ENCODE measurements at regions not wholly inside any gene's neighbourhood (a gene's known extent, or its start where the extent isn't known, plus 50 kb on each side); places are given as distances from the start of the nearest gene placed in this dataset.

DNA sequence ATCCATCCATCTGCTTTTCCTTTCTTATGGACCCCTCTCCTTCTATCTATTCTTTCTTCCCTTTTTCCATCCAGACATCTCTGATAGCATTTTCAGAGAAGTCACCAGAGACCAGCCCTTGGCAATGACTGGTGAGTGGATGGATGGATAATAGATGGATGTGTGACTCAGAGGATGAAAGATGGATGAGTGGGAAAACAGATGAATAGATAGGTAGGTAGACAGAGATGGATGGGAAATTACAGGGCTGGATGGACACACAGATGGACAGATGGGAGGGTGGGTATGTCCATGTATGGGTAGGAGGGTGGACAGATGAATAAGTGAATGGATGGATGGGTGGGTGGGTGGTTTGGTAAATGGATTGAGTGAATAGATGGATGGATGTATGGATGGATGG, 101.0 kb downstream of the LITAF start:
- DNase-seq (no peak), ATAC-seq (no peak)
- CTCF ChIA-PET, result no interaction called here
- Mint-ChIP-seq H3K4me1 (no peaks in the 10 kb centered on the region), H3K4me3 (no peak overlapping the region), H3K36me3 (peaks cover 11 to 54% (median 50%) of the 10 kb centered on the region in 5 donors), H3K9me3 (peaks cover 5 to 51% (median 22%) of the 10 kb centered on the region in 11 donors), H3K27ac (peak overlapping the region in 1 of 9 donors; percentile 8), H3K27me3 (no peaks in the 10 kb centered on the region)
- H3K4me3 ChIP-seq (ENCODE audit: low read length), result no peak overlapping the region
- H3K27ac ChIP-seq (ENCODE audit: low read depth, low read length), result no peak overlapping the region
- H3K27me3 ChIP-seq (ENCODE audit: control insufficient read depth in 2 of 2, insufficient read depth in 2 of 2, low read length in 2 of 2), result no peaks in the 10 kb centered on the region
- no peaks in the 10 kb centered on the region for H3K4me1 ChIP-seq (ENCODE audit: control insufficient read depth in 2 of 2, insufficient read depth in 2 of 2, low read length in 2 of 2)
- intact Hi-C loops (cut with micrococcal nuclease), result no loop called here
- H3K9me3 ChIP-seq (ENCODE audit: control insufficient read depth in 2 of 3, low read length in 3 of 3), result peaks cover 0 to 13% (median 0%) of the 10 kb centered on the region in 3 experiments
- POLR2A ChIA-PET, result no interaction called here
- H3K36me3 ChIP-seq (ENCODE audit: control insufficient read depth in 2 of 3, insufficient read depth in 3 of 3, low read length in 3 of 3), result peaks cover 0 to 8% (median 0%) of the 10 kb centered on the region in 3 experiments

DNA sequence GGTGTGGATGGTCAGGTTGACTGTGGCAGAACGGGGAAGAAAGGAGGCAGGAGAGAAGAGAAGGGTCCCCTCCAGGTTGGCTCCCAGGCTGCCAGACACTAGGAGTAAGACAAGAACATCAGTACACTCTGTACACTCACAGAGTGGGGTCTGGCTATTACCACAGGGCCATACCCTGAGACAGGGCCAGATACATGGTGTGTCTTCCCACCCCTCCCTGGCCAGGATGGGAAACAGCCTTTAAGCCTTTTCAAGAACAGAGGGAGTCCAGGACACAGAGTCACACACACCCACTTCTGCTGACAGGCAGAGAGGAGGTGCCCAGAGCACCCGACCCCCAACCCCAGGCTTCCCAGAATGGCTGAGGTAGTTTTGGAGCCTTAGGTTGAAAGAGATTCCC, 99.4 kb downstream of the LITAF start:
- Histone ChIP-seq H3K4me3 (ENCODE audit: low read length) (no peak overlapping the region), H3K36me3 (ENCODE audit: control insufficient read depth in 2 of 3, insufficient read depth in 3 of 3, low read length in 3 of 3) (peaks cover 0 to 8% (median 0%) of the 10 kb centered on the region in 3 experiments), H3K4me1 (ENCODE audit: control insufficient read depth in 2 of 2, insufficient read depth in 2 of 2, low read length in 2 of 2) (no peaks in the 10 kb centered on the region), H3K9me3 (ENCODE audit: control insufficient read depth in 2 of 3, low read length in 3 of 3) (peaks cover 0 to 13% (median 0%) of the 10 kb centered on the region in 3 experiments), H3K27ac (ENCODE audit: low read depth, low read length) (no peak overlapping the region), H3K27me3 (ENCODE audit: control insufficient read depth in 2 of 2, insufficient read depth in 2 of 2, low read length in 2 of 2) (no peaks in the 10 kb centered on the region)
- Mint-ChIP-seq H3K27me3 (no peaks in the 10 kb centered on the region), H3K4me3 (no peak overlapping the region), H3K4me1 (peaks cover 0 to 1% (median 0%) of the 10 kb centered on the region in 7 donors), H3K36me3 (peaks cover 9 to 54% (median 40%) of the 10 kb centered on the region in 5 donors), H3K27ac (no peak overlapping the region), H3K9me3 (peaks cover 4 to 50% (median 18%) of the 10 kb centered on the region in 11 donors)
- no peak for ATAC-seq
- no peak for DNase-seq
- intact Hi-C loops (cut with micrococcal nuclease), result no loop called here
- POLR2A ChIA-PET, result no interaction called here
- CTCF ChIA-PET, result no interaction called here

DNA sequence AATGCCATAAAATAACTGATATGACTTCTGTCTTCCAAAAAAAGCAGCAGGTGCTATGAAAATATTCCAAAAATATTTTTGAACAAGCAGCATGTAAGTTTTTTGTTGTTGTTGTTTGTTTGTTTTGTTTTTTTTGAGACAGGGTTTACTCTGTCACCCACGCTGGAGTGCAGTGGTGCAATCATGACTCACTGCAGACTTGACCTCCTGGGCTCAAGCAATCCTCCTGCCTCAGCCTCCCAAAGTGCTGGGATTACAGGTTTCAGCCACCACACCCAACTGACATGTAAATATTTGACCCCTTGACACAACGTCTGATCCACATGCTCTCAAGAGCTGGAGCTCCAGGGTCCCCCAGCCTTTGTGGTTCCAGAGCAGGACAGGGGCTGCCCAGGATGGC, 98.4 kb downstream of the LITAF start:
- Mint-ChIP-seq H3K27ac (no peak overlapping the region), H3K4me1 (peaks cover 0 to 6% (median 0%) of the 10 kb centered on the region in 7 donors), H3K4me3 (no peak overlapping the region), H3K36me3 (peaks cover 0 to 48% (median 30%) of the 10 kb centered on the region in 5 donors), H3K27me3 (no peaks in the 10 kb centered on the region), H3K9me3 (peaks cover 0 to 44% (median 18%) of the 10 kb centered on the region in 11 donors)
- ATAC-seq (no peak), DNase-seq (no peak)
- ChIA-PET CTCF (no interaction called here), POLR2A (no interaction called here)
- intact Hi-C loops (cut with micrococcal nuclease), result no loop called here
- H3K4me1 ChIP-seq (ENCODE audit: control insufficient read depth in 2 of 2, insufficient read depth in 2 of 2, low read length in 2 of 2), result no peaks in the 10 kb centered on the region
- no peaks in the 10 kb centered on the region for H3K27me3 ChIP-seq (ENCODE audit: control insufficient read depth in 2 of 2, insufficient read depth in 2 of 2, low read length in 2 of 2)
- H3K27ac ChIP-seq (ENCODE audit: low read depth, low read length), result no peak overlapping the region
- peaks cover 0 to 13% (median 0%) of the 10 kb centered on the region in 3 experiments for H3K9me3 ChIP-seq (ENCODE audit: control insufficient read depth in 2 of 3, low read length in 3 of 3)
- no peak overlapping the region for H3K4me3 ChIP-seq (ENCODE audit: low read length)
- peaks cover 0 to 8% (median 0%) of the 10 kb centered on the region in 3 experiments for H3K36me3 ChIP-seq (ENCODE audit: control insufficient read depth in 2 of 3, insufficient read depth in 3 of 3, low read length in 3 of 3)

DNA sequence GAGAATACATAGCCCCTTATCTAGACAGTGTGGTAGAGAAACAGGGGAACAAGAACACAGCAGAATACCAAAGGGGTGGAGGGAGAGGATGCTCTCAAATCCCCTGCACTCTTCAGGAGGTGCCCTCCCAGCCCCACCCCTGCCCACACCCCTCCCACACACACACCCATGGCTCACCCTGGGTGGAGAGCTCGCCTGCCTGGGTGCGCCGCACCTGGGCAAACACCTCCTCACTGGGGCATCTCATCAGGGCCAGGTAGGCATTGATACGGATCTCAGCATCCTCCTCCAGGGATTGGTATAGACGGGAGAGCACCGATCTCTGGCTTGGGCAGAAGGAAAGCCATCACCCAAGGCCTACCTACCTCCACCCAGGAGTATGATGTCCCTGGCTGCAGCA, 95.2 kb downstream of the LITAF start:
- no peaks in the 10 kb centered on the region for H3K4me1 ChIP-seq (ENCODE audit: control insufficient read depth in 2 of 2, insufficient read depth in 2 of 2, low read length in 2 of 2)
- Mint-ChIP-seq H3K27ac (no peak overlapping the region), H3K36me3 (peaks cover 0 to 20% (median 8%) of the 10 kb centered on the region in 5 donors), H3K4me1 (peaks cover 5 to 20% (median 9%) of the 10 kb centered on the region in 7 donors), H3K27me3 (no peaks in the 10 kb centered on the region), H3K9me3 (peaks cover 0 to 19% (median 2%) of the 10 kb centered on the region in 11 donors), H3K4me3 (no peak overlapping the region)
- intact Hi-C loops (cut with micrococcal nuclease), result no loop called here
- ATAC-seq, result no peak
- no peaks in the 10 kb centered on the region for H3K36me3 ChIP-seq (ENCODE audit: control insufficient read depth in 2 of 3, insufficient read depth in 3 of 3, low read length in 3 of 3)
- H3K9me3 ChIP-seq (ENCODE audit: control insufficient read depth in 2 of 3, low read length in 3 of 3), result peaks cover 0 to 4% (median 0%) of the 10 kb centered on the region in 3 experiments
- no peaks in the 10 kb centered on the region for H3K27me3 ChIP-seq (ENCODE audit: control insufficient read depth in 2 of 2, insufficient read depth in 2 of 2, low read length in 2 of 2)
- CTCF ChIA-PET, result no interaction called here
- H3K4me3 ChIP-seq (ENCODE audit: low read length), result no peak overlapping the region
- POLR2A ChIA-PET, result no interaction called here
- no peak for DNase-seq
- H3K27ac ChIP-seq (ENCODE audit: low read depth, low read length), result no peak overlapping the region

DNA sequence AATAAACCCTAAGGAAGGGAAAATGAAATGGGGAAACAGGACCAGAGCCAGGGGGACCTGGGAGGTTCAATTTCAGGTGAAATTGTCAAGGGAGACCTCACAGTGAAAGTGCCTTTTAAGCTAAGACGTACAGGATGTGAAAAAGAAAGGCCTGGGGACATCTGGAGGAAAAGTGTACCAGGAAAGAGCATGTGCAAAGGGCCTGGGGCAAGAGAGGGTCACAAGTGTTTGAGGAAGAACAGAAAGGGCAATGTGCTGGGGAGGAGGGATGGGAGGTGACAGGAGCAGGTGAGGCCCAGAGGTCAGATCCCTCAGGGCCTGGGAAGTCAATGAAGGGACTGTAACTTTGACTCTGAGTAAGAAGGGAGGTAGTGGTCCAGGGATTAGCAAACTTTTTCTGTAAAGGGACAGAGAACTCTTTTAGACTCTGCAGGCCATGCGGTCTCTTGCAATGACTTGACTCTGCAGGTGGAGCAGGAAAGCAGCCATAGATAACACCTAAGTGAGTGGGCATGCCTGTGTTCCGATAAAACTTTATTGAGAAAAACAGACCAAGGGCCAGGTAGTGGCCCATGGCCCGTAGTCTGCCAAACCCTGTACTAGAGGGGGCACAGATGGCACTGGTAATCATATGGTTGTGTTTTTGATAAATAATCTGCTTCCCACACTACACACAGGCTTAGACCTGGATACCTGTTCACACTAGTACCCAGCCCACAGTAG, 93.8 kb downstream of the LITAF start:
- Histone ChIP-seq H3K9me3 (ENCODE audit: control insufficient read depth in 2 of 3, low read length in 3 of 3) (peaks cover 0 to 4% (median 0%) of the 10 kb centered on the region in 3 experiments), H3K27ac (ENCODE audit: low read depth, low read length) (no peak overlapping the region), H3K27me3 (ENCODE audit: control insufficient read depth in 2 of 2, insufficient read depth in 2 of 2, low read length in 2 of 2) (no peaks in the 10 kb centered on the region), H3K4me1 (ENCODE audit: control insufficient read depth in 2 of 2, insufficient read depth in 2 of 2, low read length in 2 of 2) (peaks cover 0 to 11% of the 10 kb centered on the region in 2 donors), H3K4me3 (ENCODE audit: low read length) (no peak overlapping the region), H3K36me3 (ENCODE audit: control insufficient read depth in 2 of 3, insufficient read depth in 3 of 3, low read length in 3 of 3) (no peaks in the 10 kb centered on the region)
- Mint-ChIP-seq H3K27me3 (no peaks in the 10 kb centered on the region), H3K4me1 (peaks cover 14 to 34% (median 23%) of the 10 kb centered on the region in 7 donors), H3K9me3 (peaks cover 0 to 19% (median 2%) of the 10 kb centered on the region in 11 donors), H3K36me3 (peaks cover 0 to 16% (median 8%) of the 10 kb centered on the region in 5 donors), H3K4me3 (peak overlapping the region in 1 of 10 donors; percentile 44), H3K27ac (peak overlapping the region in 3 of 9 donors; percentile 39 to 85 (median 48))
- ChIA-PET POLR2A (no interaction called here), CTCF (no interaction called here)
- intact Hi-C loops (cut with micrococcal nuclease), result no loop called here
- ATAC-seq (no peak), DNase-seq (no peak)

DNA sequence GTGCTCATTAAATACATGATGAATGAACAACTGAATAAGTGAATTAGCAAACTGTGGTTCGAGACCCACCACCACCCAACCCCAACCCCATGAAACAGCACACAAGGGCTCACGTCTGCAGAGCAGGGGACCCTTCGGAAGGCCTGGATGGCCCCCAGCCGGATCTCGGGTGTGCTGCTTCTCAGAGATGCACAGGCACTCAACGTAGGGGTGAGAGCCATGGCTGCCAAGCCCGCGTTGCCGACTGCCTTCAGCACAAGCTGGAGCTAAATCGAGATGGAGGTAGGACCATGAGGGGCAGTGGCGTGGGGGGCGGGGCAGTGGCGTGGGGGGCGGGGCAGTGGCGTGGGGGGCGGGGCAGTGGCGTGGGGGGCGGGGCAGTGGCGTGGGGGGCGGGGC, 93.2 kb downstream of the LITAF start:
- Mint-ChIP-seq H3K4me3 (peak overlapping the region in 1 of 10 donors; percentile 44), H3K27ac (peak overlapping the region in 3 of 9 donors; percentile 9 to 85 (median 39)), H3K4me1 (peaks cover 15 to 37% (median 25%) of the 10 kb centered on the region in 7 donors), H3K9me3 (peaks cover 0 to 19% (median 2%) of the 10 kb centered on the region in 11 donors), H3K27me3 (no peaks in the 10 kb centered on the region), H3K36me3 (peaks cover 0 to 16% (median 8%) of the 10 kb centered on the region in 5 donors)
- ATAC-seq (no peak), DNase-seq (no peak)
- Histone ChIP-seq H3K27ac (ENCODE audit: low read depth, low read length) (no peak overlapping the region), H3K4me1 (ENCODE audit: control insufficient read depth in 2 of 2, insufficient read depth in 2 of 2, low read length in 2 of 2) (peaks cover 0 to 12% of the 10 kb centered on the region in 2 donors), H3K36me3 (ENCODE audit: control insufficient read depth in 2 of 3, insufficient read depth in 3 of 3, low read length in 3 of 3) (no peaks in the 10 kb centered on the region), H3K9me3 (ENCODE audit: control insufficient read depth in 2 of 3, low read length in 3 of 3) (peaks cover 0 to 4% (median 0%) of the 10 kb centered on the region in 3 experiments), H3K27me3 (ENCODE audit: control insufficient read depth in 2 of 2, insufficient read depth in 2 of 2, low read length in 2 of 2) (no peaks in the 10 kb centered on the region), H3K4me3 (ENCODE audit: low read length) (no peak overlapping the region)
- intact Hi-C loops (cut with micrococcal nuclease), result no loop called here
- ChIA-PET CTCF (no interaction called here), POLR2A (no interaction called here)

DNA sequence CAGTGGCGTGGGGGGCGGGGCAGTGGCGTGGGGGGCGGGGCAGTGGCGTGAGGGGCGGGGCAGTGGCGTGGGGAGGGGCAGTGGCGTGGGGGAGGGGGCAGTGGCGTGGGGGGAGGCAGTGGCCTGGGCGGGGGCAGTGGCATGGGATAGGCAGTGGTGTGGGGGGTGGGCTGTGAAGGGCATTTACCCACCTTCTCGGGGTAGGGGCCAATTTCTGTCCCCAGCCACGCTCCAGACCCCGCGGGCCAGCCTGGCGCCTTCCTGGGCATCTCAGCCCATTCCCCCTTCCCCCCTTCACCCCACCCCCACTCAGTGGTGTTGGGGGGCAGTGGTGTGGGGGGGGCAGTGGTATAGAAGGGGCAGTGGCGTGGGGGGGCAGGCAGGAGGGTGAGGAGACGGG, 92.7 kb downstream of the LITAF start:
- peak in 1 of 9 donors; percentile 27 for DNase-seq

More for the DNA sequence above, 92.7 kb downstream of the LITAF start:
- ChIA-PET CTCF (no interaction called here), POLR2A (no interaction called here)
- Histone ChIP-seq H3K4me1 (ENCODE audit: control insufficient read depth in 2 of 2, insufficient read depth in 2 of 2, low read length in 2 of 2) (peaks cover 0 to 12% of the 10 kb centered on the region in 2 donors), H3K4me3 (ENCODE audit: low read length) (no peak overlapping the region), H3K27me3 (ENCODE audit: control insufficient read depth in 2 of 2, insufficient read depth in 2 of 2, low read length in 2 of 2) (no peaks in the 10 kb centered on the region), H3K36me3 (ENCODE audit: control insufficient read depth in 2 of 3, insufficient read depth in 3 of 3, low read length in 3 of 3) (no peaks in the 10 kb centered on the region), H3K9me3 (ENCODE audit: control insufficient read depth in 2 of 3, low read length in 3 of 3) (peaks cover 0 to 4% (median 0%) of the 10 kb centered on the region in 3 experiments), H3K27ac (ENCODE audit: low read depth, low read length) (no peak overlapping the region)
- H3K9me3 Mint-ChIP-seq, result peaks cover 0 to 19% (median 2%) of the 10 kb centered on the region in 11 donors
- H3K36me3 Mint-ChIP-seq, result peaks cover 0 to 16% (median 8%) of the 10 kb centered on the region in 5 donors
- no peak overlapping the region for H3K27ac Mint-ChIP-seq
- H3K4me3 Mint-ChIP-seq, result no peak overlapping the region
- H3K4me1 Mint-ChIP-seq, result peaks cover 16 to 42% (median 28%) of the 10 kb centered on the region in 7 donors
- no peak for ATAC-seq
- H3K27me3 Mint-ChIP-seq, result no peaks in the 10 kb centered on the region
- intact Hi-C loops (cut with micrococcal nuclease), result no loop called here
